ENCODE measurements at regions not wholly inside any gene's neighbourhood (a gene's known extent, or its start where the extent isn't known, plus 50 kb on each side); places are given as distances from the start of the nearest gene placed in this dataset.

DNA sequence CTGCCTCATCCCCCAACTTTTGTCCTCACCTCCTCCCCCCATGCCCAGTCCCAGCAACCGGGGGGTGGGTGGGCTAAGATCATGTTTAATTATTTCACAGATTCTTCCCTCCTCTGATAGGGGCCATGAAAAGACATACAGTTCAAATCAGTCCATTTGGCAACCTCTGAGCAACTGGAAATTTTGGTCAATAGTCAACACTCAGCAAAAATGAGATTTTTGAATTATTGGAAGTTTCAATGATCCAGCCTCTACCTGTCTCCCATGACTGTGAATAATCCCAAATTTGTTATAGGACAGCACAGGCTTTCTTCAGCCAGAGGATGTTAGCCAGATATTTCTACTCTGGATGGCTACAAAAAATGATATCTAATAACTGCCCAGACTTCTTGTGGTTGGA lies 549.9 kb downstream of the TNS1 start:
- H3K9me3 ChIP-seq (ENCODE audit: low read length), result no peaks in the 10 kb centered on the region
- no peak overlapping the region for H3K4me3 ChIP-seq (ENCODE audit: low read length)
- H2AFZ ChIP-seq (ENCODE audit: low read length), result no peak overlapping the region
- no peaks in the 10 kb centered on the region for H4K20me1 ChIP-seq (ENCODE audit: insufficient read depth, low read depth, low read length)
- H3K4me1 ChIP-seq (ENCODE audit: low read length), result no peaks in the 10 kb centered on the region
- H3K36me3 ChIP-seq (ENCODE audit: insufficient read depth, low read length), result no peaks in the 10 kb centered on the region
- H3K4me2 ChIP-seq (ENCODE audit: low read depth, low read length, poor library complexity, severe bottlenecking), result no peak overlapping the region
- H3K79me2 ChIP-seq (ENCODE audit: low read length), result no peaks in the 10 kb centered on the region
- H3K27me3 ChIP-seq (ENCODE audit: low read length), result no peaks in the 10 kb centered on the region
- no peak for DNase-seq
- no peak overlapping the region for H3K27ac ChIP-seq (ENCODE audit: low read length)
- no peaks in the 10 kb centered on the region for H3K9me2 ChIP-seq (replicated peaks; ENCODE audit: insufficient read depth, low read length)
- no peak overlapping the region for H3K9ac ChIP-seq (ENCODE audit: low read length)

DNA sequence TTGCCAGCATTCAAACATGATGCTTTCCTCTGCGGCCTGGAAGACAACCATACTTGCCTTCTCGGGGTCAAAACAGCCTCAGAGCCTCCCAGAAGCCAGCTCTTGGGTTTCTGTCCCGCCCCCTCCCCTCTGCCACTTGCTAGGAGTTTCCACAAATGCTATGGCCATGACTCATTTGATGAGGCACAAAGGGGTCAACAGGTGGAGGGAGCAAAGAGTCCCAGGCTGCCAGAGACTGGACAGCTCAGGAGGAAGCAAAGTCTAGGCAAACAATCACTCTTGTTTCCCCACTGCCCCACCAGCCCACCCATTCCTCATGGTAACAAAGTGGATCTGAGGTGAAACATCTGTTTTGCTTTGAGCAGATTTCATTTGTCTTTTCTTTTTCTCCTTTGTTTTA lies 551.1 kb downstream of the TNS1 start:
- no peaks in the 10 kb centered on the region for H3K79me2 ChIP-seq (ENCODE audit: low read length)
- no peaks in the 10 kb centered on the region for H3K36me3 ChIP-seq (ENCODE audit: insufficient read depth, low read length)
- H3K9ac ChIP-seq (ENCODE audit: low read length), result no peak overlapping the region
- H3K27ac ChIP-seq (ENCODE audit: low read length), result no peak overlapping the region
- no peaks in the 10 kb centered on the region for H3K9me2 ChIP-seq (replicated peaks; ENCODE audit: insufficient read depth, low read length)
- no peak overlapping the region for H2AFZ ChIP-seq (ENCODE audit: low read length)
- H3K27me3 ChIP-seq (ENCODE audit: low read length), result no peaks in the 10 kb centered on the region
- H3K4me1 ChIP-seq (ENCODE audit: low read length), result no peaks in the 10 kb centered on the region
- H4K20me1 ChIP-seq (ENCODE audit: insufficient read depth, low read depth, low read length), result no peaks in the 10 kb centered on the region
- no peak overlapping the region for H3K4me3 ChIP-seq (ENCODE audit: low read length)
- H3K9me3 ChIP-seq (ENCODE audit: low read length), result no peaks in the 10 kb centered on the region
- no peak overlapping the region for H3K4me2 ChIP-seq (ENCODE audit: low read depth, low read length, poor library complexity, severe bottlenecking)
- no peak for DNase-seq

DNA sequence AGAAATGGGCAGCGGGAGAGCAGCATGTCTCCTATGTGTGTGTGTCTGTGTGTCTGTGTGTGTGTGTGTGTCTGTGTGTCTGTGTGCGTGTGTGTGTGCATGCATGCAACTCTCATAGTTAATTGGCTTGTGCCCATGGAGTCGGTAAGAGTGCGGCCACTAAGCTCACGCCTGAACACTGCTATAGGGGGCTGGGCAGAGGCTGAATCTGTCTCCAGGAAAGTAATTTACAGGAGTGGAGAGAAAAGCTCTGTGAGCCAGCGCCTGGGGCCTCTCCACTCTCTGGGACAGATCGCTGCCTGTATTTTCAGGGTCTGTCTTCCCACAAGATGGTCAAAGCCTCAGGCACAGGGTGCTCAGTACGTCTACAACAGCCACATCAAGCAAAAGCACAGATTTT lies 553.4 kb downstream of the TNS1 start:
- Histone ChIP-seq H3K9me3 (ENCODE audit: low read length) (no peaks in the 10 kb centered on the region), H4K20me1 (ENCODE audit: insufficient read depth, low read depth, low read length) (no peaks in the 10 kb centered on the region), H3K4me3 (ENCODE audit: low read length) (no peak overlapping the region), H3K9me2 (replicated peaks; ENCODE audit: insufficient read depth, low read length) (no peaks in the 10 kb centered on the region), H3K9ac (ENCODE audit: low read length) (no peak overlapping the region), H3K27ac (ENCODE audit: low read length) (no peak overlapping the region), H3K79me2 (ENCODE audit: low read length) (no peaks in the 10 kb centered on the region), H3K4me1 (ENCODE audit: low read length) (no peaks in the 10 kb centered on the region), H2AFZ (ENCODE audit: low read length) (no peak overlapping the region), H3K4me2 (ENCODE audit: low read depth, low read length, poor library complexity, severe bottlenecking) (no peak overlapping the region), H3K36me3 (ENCODE audit: insufficient read depth, low read length) (no peaks in the 10 kb centered on the region), H3K27me3 (ENCODE audit: low read length) (no peaks in the 10 kb centered on the region)
- no peak for DNase-seq

DNA sequence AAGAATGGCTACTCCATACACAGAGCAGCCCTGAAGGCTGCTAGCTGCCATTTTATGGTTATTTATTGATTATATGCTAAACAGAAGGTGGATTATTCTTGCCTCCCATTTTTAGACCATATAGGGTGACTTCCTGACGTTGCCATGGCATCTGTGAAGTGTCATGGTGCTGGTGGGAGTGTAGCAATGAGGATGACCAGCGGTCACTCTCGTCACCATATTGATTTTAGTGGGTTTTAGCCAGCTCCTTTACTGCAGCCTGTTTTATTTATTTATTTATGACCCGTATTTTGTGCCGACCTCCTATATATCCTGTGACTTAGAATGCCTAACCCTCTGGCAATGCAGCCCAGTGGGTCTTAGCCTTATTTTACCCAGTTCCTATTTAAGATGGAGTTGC lies 553.9 kb downstream of the TNS1 start:
- no peaks in the 10 kb centered on the region for H4K20me1 ChIP-seq (ENCODE audit: insufficient read depth, low read depth, low read length)
- H3K79me2 ChIP-seq (ENCODE audit: low read length), result no peaks in the 10 kb centered on the region
- no peaks in the 10 kb centered on the region for H3K4me1 ChIP-seq (ENCODE audit: low read length)
- no peak overlapping the region for H3K27ac ChIP-seq (ENCODE audit: low read length)
- no peak overlapping the region for H2AFZ ChIP-seq (ENCODE audit: low read length)
- no peaks in the 10 kb centered on the region for H3K9me2 ChIP-seq (replicated peaks; ENCODE audit: insufficient read depth, low read length)
- DNase-seq, result no peak
- no peak overlapping the region for H3K9ac ChIP-seq (ENCODE audit: low read length)
- no peak overlapping the region for H3K4me3 ChIP-seq (ENCODE audit: low read length)
- no peaks in the 10 kb centered on the region for H3K9me3 ChIP-seq (ENCODE audit: low read length)
- no peaks in the 10 kb centered on the region for H3K36me3 ChIP-seq (ENCODE audit: insufficient read depth, low read length)
- H3K27me3 ChIP-seq (ENCODE audit: low read length), result no peaks in the 10 kb centered on the region
- no peak overlapping the region for H3K4me2 ChIP-seq (ENCODE audit: low read depth, low read length, poor library complexity, severe bottlenecking)

DNA sequence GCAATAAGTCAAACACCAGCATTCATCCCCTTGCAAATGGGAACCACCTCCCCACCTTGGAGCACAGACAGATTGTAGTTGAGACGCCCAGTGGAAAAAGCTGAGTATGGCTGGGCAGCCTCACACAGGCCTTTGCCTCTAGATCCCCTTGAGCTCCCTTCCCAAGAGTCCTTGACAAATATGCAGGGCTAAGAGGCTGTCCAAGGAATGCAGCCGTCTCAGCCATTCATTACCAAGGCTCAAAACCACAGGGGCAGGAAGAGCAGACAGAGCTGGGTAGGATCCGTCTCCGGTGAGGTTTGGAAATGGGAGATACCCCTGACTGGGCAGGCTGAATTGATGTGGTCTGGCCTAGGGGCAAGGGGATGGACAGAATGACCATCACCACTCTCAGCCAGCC lies 557.1 kb downstream of the TNS1 start:
- Histone ChIP-seq H3K9me3 (ENCODE audit: low read length) (no peaks in the 10 kb centered on the region), H3K9me2 (replicated peaks; ENCODE audit: insufficient read depth, low read length) (no peaks in the 10 kb centered on the region), H3K27ac (ENCODE audit: low read length) (no peak overlapping the region), H3K4me2 (ENCODE audit: low read depth, low read length, poor library complexity, severe bottlenecking) (no peak overlapping the region), H3K36me3 (ENCODE audit: insufficient read depth, low read length) (no peaks in the 10 kb centered on the region), H2AFZ (ENCODE audit: low read length) (no peak overlapping the region), H3K9ac (ENCODE audit: low read length) (no peak overlapping the region), H4K20me1 (ENCODE audit: insufficient read depth, low read depth, low read length) (no peaks in the 10 kb centered on the region), H3K4me3 (ENCODE audit: low read length) (no peak overlapping the region), H3K4me1 (ENCODE audit: low read length) (no peaks in the 10 kb centered on the region), H3K79me2 (ENCODE audit: low read length) (no peaks in the 10 kb centered on the region), H3K27me3 (ENCODE audit: low read length) (no peaks in the 10 kb centered on the region)
- no peak for DNase-seq

DNA sequence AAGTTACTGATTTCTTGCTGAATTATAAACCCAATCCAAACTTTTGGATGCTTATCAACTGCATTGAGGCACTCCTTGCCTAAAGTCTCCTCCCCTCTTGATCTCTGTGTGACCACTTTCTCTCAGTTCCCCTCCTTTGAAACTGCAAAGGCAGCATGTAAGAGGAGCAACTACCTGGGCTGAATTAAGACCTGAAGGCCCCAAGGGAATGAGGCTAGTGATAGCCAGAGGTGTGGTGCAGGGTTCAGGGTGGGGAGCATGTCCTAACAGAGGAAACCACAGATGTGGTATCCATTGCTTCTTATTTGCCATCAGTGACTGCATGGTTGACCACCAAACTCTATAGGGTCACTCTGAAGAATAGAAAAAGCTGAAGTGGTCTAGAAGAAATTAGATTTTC lies 557.9 kb downstream of the TNS1 start:
- H3K79me2 ChIP-seq (ENCODE audit: low read length), result no peaks in the 10 kb centered on the region
- H3K4me1 ChIP-seq (ENCODE audit: low read length), result no peaks in the 10 kb centered on the region
- no peaks in the 10 kb centered on the region for H3K9me3 ChIP-seq (ENCODE audit: low read length)
- no peaks in the 10 kb centered on the region for H3K36me3 ChIP-seq (ENCODE audit: insufficient read depth, low read length)
- H3K27ac ChIP-seq (ENCODE audit: low read length), result no peak overlapping the region
- no peak overlapping the region for H3K4me2 ChIP-seq (ENCODE audit: low read depth, low read length, poor library complexity, severe bottlenecking)
- H4K20me1 ChIP-seq (ENCODE audit: insufficient read depth, low read depth, low read length), result no peaks in the 10 kb centered on the region
- no peak overlapping the region for H3K9ac ChIP-seq (ENCODE audit: low read length)
- H3K27me3 ChIP-seq (ENCODE audit: low read length), result no peaks in the 10 kb centered on the region
- H2AFZ ChIP-seq (ENCODE audit: low read length), result no peak overlapping the region
- H3K4me3 ChIP-seq (ENCODE audit: low read length), result no peak overlapping the region
- no peak for DNase-seq
- H3K9me2 ChIP-seq (replicated peaks; ENCODE audit: insufficient read depth, low read length), result no peaks in the 10 kb centered on the region

DNA sequence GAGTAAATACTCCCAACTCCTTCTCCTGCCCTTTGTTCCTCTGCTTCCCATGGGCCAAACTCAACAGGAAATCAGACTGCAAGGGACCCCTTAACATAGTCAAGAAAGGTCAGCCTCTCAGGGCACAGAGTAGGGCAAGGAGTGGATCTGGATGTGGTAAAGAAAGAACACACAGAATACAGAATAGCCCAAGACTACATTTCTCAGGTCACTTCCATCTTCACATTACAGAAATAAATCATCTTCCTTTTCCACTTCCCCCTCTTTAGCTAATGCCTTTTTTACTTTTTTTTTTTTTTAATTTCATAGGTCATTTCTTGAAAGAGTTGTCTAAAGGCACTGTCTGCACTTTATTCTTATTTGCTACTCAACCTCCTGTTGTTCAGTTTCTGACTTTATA lies 558.3 kb downstream of the TNS1 start:
- Histone ChIP-seq H3K4me2 (ENCODE audit: low read depth, low read length, poor library complexity, severe bottlenecking) (no peak overlapping the region), H3K79me2 (ENCODE audit: low read length) (no peaks in the 10 kb centered on the region), H2AFZ (ENCODE audit: low read length) (no peak overlapping the region), H3K36me3 (ENCODE audit: insufficient read depth, low read length) (no peaks in the 10 kb centered on the region), H3K4me3 (ENCODE audit: low read length) (no peak overlapping the region), H3K27ac (ENCODE audit: low read length) (no peak overlapping the region), H3K9ac (ENCODE audit: low read length) (no peak overlapping the region), H3K27me3 (ENCODE audit: low read length) (no peaks in the 10 kb centered on the region), H4K20me1 (ENCODE audit: insufficient read depth, low read depth, low read length) (no peaks in the 10 kb centered on the region), H3K4me1 (ENCODE audit: low read length) (no peaks in the 10 kb centered on the region), H3K9me2 (replicated peaks; ENCODE audit: insufficient read depth, low read length) (no peaks in the 10 kb centered on the region), H3K9me3 (ENCODE audit: low read length) (no peaks in the 10 kb centered on the region)
- DNase-seq, result no peak

DNA sequence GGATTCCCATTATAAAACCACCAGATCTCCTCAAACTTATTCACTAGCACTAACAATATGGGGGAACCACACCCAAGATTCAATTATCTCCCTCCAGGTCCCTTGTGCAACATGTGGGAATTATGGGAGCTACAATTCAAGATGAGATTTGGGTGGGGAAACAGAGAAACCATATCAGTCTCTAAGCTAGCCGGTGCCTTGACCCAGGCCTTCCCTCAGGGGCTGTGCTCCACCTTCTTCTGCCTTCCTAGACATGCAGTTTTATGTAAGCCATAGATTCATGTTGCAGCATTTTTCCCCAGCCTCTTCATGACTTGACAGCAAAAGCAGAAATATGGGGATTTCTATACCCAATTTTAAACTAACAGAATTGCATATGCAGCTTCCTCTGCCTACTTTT lies 559.2 kb downstream of the TNS1 start:
- Histone ChIP-seq H2AFZ (ENCODE audit: low read length) (no peak overlapping the region), H3K9me2 (replicated peaks; ENCODE audit: insufficient read depth, low read length) (no peaks in the 10 kb centered on the region), H3K27ac (ENCODE audit: low read length) (no peak overlapping the region), H3K36me3 (ENCODE audit: insufficient read depth, low read length) (no peaks in the 10 kb centered on the region), H3K4me3 (ENCODE audit: low read length) (no peak overlapping the region), H4K20me1 (ENCODE audit: insufficient read depth, low read depth, low read length) (no peaks in the 10 kb centered on the region), H3K79me2 (ENCODE audit: low read length) (no peaks in the 10 kb centered on the region), H3K9me3 (ENCODE audit: low read length) (no peaks in the 10 kb centered on the region), H3K9ac (ENCODE audit: low read length) (no peak overlapping the region), H3K4me1 (ENCODE audit: low read length) (no peaks in the 10 kb centered on the region), H3K27me3 (ENCODE audit: low read length) (no peaks in the 10 kb centered on the region), H3K4me2 (ENCODE audit: low read depth, low read length, poor library complexity, severe bottlenecking) (no peak overlapping the region)
- no peak for DNase-seq

DNA sequence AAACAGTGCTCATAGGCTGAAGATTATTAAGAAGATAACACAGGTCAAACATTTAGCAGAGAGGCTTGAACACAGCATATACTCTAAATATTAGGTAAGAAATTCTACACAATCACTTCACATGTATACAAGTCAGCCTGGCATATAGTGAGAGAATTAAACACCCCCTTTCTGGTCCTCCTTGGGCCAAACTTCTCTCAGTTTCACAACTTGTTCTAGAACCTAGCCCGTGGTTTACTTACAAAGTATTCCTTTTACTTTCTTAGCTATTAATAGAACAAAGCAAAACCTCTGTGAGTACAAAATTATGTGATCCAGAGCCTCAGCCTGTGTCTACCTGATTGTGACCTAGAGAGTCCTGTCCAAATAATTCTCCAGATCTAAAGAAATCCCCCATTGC lies 562.8 kb downstream of the TNS1 start:
- Histone ChIP-seq H3K36me3 (ENCODE audit: insufficient read depth, low read length) (no peaks in the 10 kb centered on the region), H3K27me3 (ENCODE audit: low read length) (no peaks in the 10 kb centered on the region), H3K4me1 (ENCODE audit: low read length) (no peaks in the 10 kb centered on the region), H4K20me1 (ENCODE audit: insufficient read depth, low read depth, low read length) (no peaks in the 10 kb centered on the region), H3K27ac (ENCODE audit: low read length) (no peak overlapping the region), H2AFZ (ENCODE audit: low read length) (no peak overlapping the region), H3K9me2 (replicated peaks; ENCODE audit: insufficient read depth, low read length) (no peaks in the 10 kb centered on the region), H3K9me3 (ENCODE audit: low read length) (no peaks in the 10 kb centered on the region), H3K4me2 (ENCODE audit: low read depth, low read length, poor library complexity, severe bottlenecking) (no peak overlapping the region), H3K4me3 (ENCODE audit: low read length) (no peak overlapping the region), H3K9ac (ENCODE audit: low read length) (no peak overlapping the region), H3K79me2 (ENCODE audit: low read length) (no peaks in the 10 kb centered on the region)
- DNase-seq, result no peak
